ENCODE measurements at regions not wholly inside any gene's neighbourhood (a gene's known extent, or its start where the extent isn't known, plus 50 kb on each side); places are given as distances from the start of the nearest gene placed in this dataset. TPM values are rescaled to one million over a fixed set of nuclear protein-coding genes. Genes with fewer than 3 reads are reported as not detected.

GRCh38 chr1:14546416-14546815 is 52.1 kb upstream of the KAZN start:
- Histone ChIP-seq H4K20me1 (ENCODE audit: insufficient read depth, poor library complexity, severe bottlenecking) (no peaks in the 10 kb centered on the region), H3K9me3 (ENCODE audit: low read depth) (no peaks in the 10 kb centered on the region), H3K79me2 (no peaks in the 10 kb centered on the region), H3K9me2 (replicated peaks; ENCODE audit: insufficient read depth) (no peaks in the 10 kb centered on the region), H3K4me3 (no peak overlapping the region), H3K36me3 (replicated peaks; ENCODE audit: insufficient read depth, low read depth) (no peaks in the 10 kb centered on the region), H3K4me1 (ENCODE audit: insufficient read depth) (no peaks in the 10 kb centered on the region), H3K4me2 (no peak overlapping the region), H3K27ac (no peak overlapping the region), H2AFZ (no peak overlapping the region), H3K27me3 (no peaks in the 10 kb centered on the region)
- TF ChIP-seq EZH2 (IDR thresholded peaks at IDR 0.05; ENCODE audit: borderline replicate concordance) = no peak
- no peak for TF ChIP-seq EZH2phosphoT487 (IDR thresholded peaks at IDR 0.05; ENCODE audit: low read depth, severe bottlenecking, unreplicated experiment)
- TF ChIP-seq CTCF (IDR thresholded peaks at IDR 0.05; ENCODE audit: poor library complexity) = no peak
- DNase-seq (ENCODE audit: low spot score) = no peak
- 84% methylated on average over 3 of the region's 3 CpGs for WGBS (ENCODE audit: low lambda C conversion rate, missing lambda C conversion rate)

Small RNA genes in the stretch of these regions (small RNA-seq; reads per million reads assigned to genes)
- gene RNU6-1265P = not detected

All from hepatocyte (in vitro differentiated cells).